IMR-90 (cell line): ENCODE measurements at regions not wholly inside any gene's neighbourhood (a gene's known extent, or its start where the extent isn't known, plus 50 kb on each side); places are given as distances from the start of the nearest gene placed in this dataset.
A peak's percentile ranks its signal among the peaks of the same experiment; 100 is the strongest.

ENCODE experiments used
- ATAC-seq: fragments of 200-7000 bp; cut with Tn5 transposase; 2 replicates; pipeline ENCODE4 v1.9.1; 2020; ENCODE audit warnings: low read depth, mild to moderate bottlenecking, moderate library complexity
- BruUV-seq: library from RNA; stranded (reverse); fragments of 400-500 nt; replicated peaks from 2 replicates; lab custom pipeline; 2021; lab: Mats Ljungman, UMichigan
- CTCF ChIA-PET: fragments of 300-600 bp; formaldehyde crosslinking; extraction: SDS; loops from one replicate; lab custom pipeline; 2021; ENCODE audit warnings: antibody characterized with exemption; lab: Yijun Ruan, JAX
- POLR2A ChIA-PET: fragments of 300-600 bp; sonication (Branson Sonifier 250); formaldehyde crosslinking; loops from one replicate; lab custom pipeline; 2022; ENCODE audit warnings: antibody characterized with exemption; ENCODE audit not compliant: unreplicated experiment; lab: Charles Lee
- DNase-seq: peaks from one replicate; pipeline ENCODE4 v3.0.0; 2013
- H2AFZ ChIP-seq: replicated peaks from 2 replicates; pipeline ENCODE3; 2013; ENCODE audit warnings: low read length, mild to moderate bottlenecking; ENCODE audit not compliant: poor library complexity
- H2AK5ac ChIP-seq: 2 replicates; pipeline ENCODE4 v1.6.1; 2013; ENCODE audit warnings: low read depth, low read length, inconsistent platforms
- H2AK9ac ChIP-seq: replicated peaks from 2 replicates; pipeline ENCODE3; 2013; ENCODE audit warnings: mild to moderate bottlenecking, low read depth, low read length, moderate library complexity; ENCODE audit not compliant: poor library complexity
- H2BK120ac ChIP-seq: 2 replicates; pipeline ENCODE4 v1.6.1; 2013; ENCODE audit warnings: low read depth, low read length, inconsistent platforms
- H2BK15ac ChIP-seq: 3 replicates; pipeline ENCODE4 v1.6.1; 2013; ENCODE audit warnings: low read depth, low read length, inconsistent platforms
- H2BK20ac ChIP-seq: 2 replicates; pipeline ENCODE4 v1.6.1; 2013; ENCODE audit warnings: low read depth, mild to moderate bottlenecking, inconsistent platforms, low read length, moderate library complexity
- H2BK5ac ChIP-seq: 2 replicates; pipeline ENCODE4 v1.6.1; 2013; ENCODE audit warnings: mild to moderate bottlenecking, low read depth, low read length, inconsistent platforms; ENCODE audit not compliant: poor library complexity, severe bottlenecking
- H3K14ac ChIP-seq: replicated peaks from 2 replicates; pipeline ENCODE4 v1.6.1; 2013; ENCODE audit warnings: low read depth, low read length, inconsistent platforms
- H3K18ac ChIP-seq: 2 replicates; pipeline ENCODE4 v1.6.1; 2013; ENCODE audit warnings: low read depth, low read length, control low read depth
- H3K23ac ChIP-seq: 2 replicates; pipeline ENCODE4 v1.6.1; 2013; ENCODE audit warnings: low read depth, low read length, inconsistent platforms
- H3K27ac ChIP-seq: 2 replicates; pipeline ENCODE4 v1.5.1; 2013; ENCODE audit warnings: mild to moderate bottlenecking, control low read depth, low read length; ENCODE audit not compliant: insufficient read depth
- H3K27me3 ChIP-seq: 2 replicates; pipeline ENCODE4 v1.6.1; 2013; ENCODE audit warnings: low read length; ENCODE audit not compliant: control insufficient read depth, insufficient read depth
- H3K36me3 ChIP-seq: 2 replicates; pipeline ENCODE4 v1.6.1; 2013; ENCODE audit warnings: low read length, mixed read lengths; ENCODE audit not compliant: control insufficient read depth, insufficient read depth
- H3K4ac ChIP-seq: 2 replicates; pipeline ENCODE4 v1.6.1; 2013; ENCODE audit warnings: low read depth, low read length, inconsistent platforms
- H3K4me1 ChIP-seq: 2 replicates; pipeline ENCODE4 v1.6.1; 2013; ENCODE audit warnings: low read length, mixed read lengths; ENCODE audit not compliant: control insufficient read depth, insufficient read depth
- H3K4me2 ChIP-seq: 2 replicates; pipeline ENCODE4 v1.6.1; 2013; ENCODE audit warnings: low read depth, mild to moderate bottlenecking, control low read depth, low read length, moderate library complexity
- H3K4me3 ChIP-seq: 2 replicates; pipeline ENCODE4 v1.5.1; 2013; ENCODE audit warnings: low read depth, mild to moderate bottlenecking, control low read depth, low read length, moderate library complexity; ENCODE audit not compliant: insufficient read depth
- H3K56ac ChIP-seq: 2 replicates; pipeline ENCODE4 v1.6.1; 2013; ENCODE audit warnings: low read length, inconsistent platforms; ENCODE audit not compliant: insufficient read depth; ENCODE audit errors: extremely low read depth
- H3K79me1 ChIP-seq, 2 experiments: 2 replicates each; pipeline ENCODE4 v1.6.1; 2013; ENCODE audit warnings: low read length in 2 of 2, inconsistent platforms in 1 of 2, low read depth in 1 of 2
- H3K9ac ChIP-seq: 2 replicates; pipeline ENCODE4 v1.6.1; 2013; ENCODE audit warnings: low read depth, low read length, control low read depth
- H3K9me1 ChIP-seq: 2 replicates; pipeline ENCODE4 v1.6.1; 2013; ENCODE audit warnings: low read length, inconsistent platforms; ENCODE audit not compliant: insufficient read depth
- H3K9me3 ChIP-seq: 2 replicates; pipeline ENCODE4 v1.6.1; 2013; ENCODE audit warnings: low read length; ENCODE audit not compliant: control insufficient read depth, insufficient read depth
- H4K20me1 ChIP-seq: 2 replicates; pipeline ENCODE4 v1.6.1; 2013; ENCODE audit warnings: low read length, inconsistent platforms; ENCODE audit not compliant: insufficient read depth
- H4K5ac ChIP-seq: 2 replicates; pipeline ENCODE4 v1.6.1; 2013; ENCODE audit warnings: mild to moderate bottlenecking, low read depth, low read length, control low read depth
- H4K8ac ChIP-seq, 2 experiments: 2 replicates each; pipeline ENCODE4 v1.6.1; 2013; ENCODE audit warnings: low read depth in 2 of 2, low read length in 2 of 2, control low read depth in 1 of 2, inconsistent platforms in 1 of 2
- H4K91ac ChIP-seq: 2 replicates; pipeline ENCODE4 v1.6.1; 2013; ENCODE audit warnings: low read depth, low read length, inconsistent platforms; ENCODE audit not compliant: insufficient read depth
- MAFK ChIP-seq: IDR thresholded peaks from 2 replicates; pipeline ENCODE4 v1.6.1; 2012; ENCODE audit warnings: low read depth, low read length, improper control_type of control experiment
- RAD21 ChIP-seq: IDR thresholded peaks from 2 replicates; pipeline ENCODE4 v1.6.1; 2012; ENCODE audit warnings: low read length, improper control_type of control experiment
- WGBS, 2 experiments: methylation state at CpG; one replicate each; pipeline versions ENCODE4 v1.1.5 to v1.1.7; 2013; ENCODE audit warnings: missing lambda C conversion rate in 2 of 2; ENCODE audit not compliant: insufficient read length in 1 of 2; ENCODE audit errors: extremely low coverage in 2 of 2; 5-methylcytosine and 5-hydroxymethylcytosine counted together
- dilution Hi-C: fragments of 300-500 bp; cut with HindIII; formaldehyde crosslinking; loops from one replicate; pipeline ENCODE4 v1.14.3; 2018; ENCODE audit warnings: low sequenced_read_pairs; ENCODE audit not compliant: unreplicated experiment
- in situ Hi-C: fragments of 300-500 bp; cut with MboI; formaldehyde crosslinking; loops from 3 replicates; pipeline ENCODE4 v1.14.3; 2019; ENCODE audit warnings: low sequenced_read_pairs, inconsistent platforms, mixed read lengths
- intact Hi-C: fragments of 100-400 bp; cut with micrococcal nuclease; formaldehyde crosslinking; loops from 2 replicates; pipeline ENCODE4 v1.10.0; 2022

GRCh38 chr13:69551193-69551592 is 556.4 kb upstream of the ATXN8OS start:
- ATAC-seq (no peak), DNase-seq (no peak)
- no peak overlapping the region for H4K91ac ChIP-seq
- intact Hi-C loops (no loop called here), dilution Hi-C loops (no loop called here), in situ Hi-C loops (no loop called here)
- H2AFZ ChIP-seq = no peak overlapping the region
- no peaks in the 10 kb centered on the region for H3K36me3 ChIP-seq
- H3K14ac ChIP-seq = no peak overlapping the region
- ChIA-PET CTCF (no interaction called here), POLR2A (no interaction called here)
- no peak overlapping the region for H2AK5ac ChIP-seq
- H3K9me3 ChIP-seq = peaks cover 10% of the 10 kb centered on the region
- H4K8ac ChIP-seq = no peak overlapping the region
- H3K27me3 ChIP-seq = no peaks in the 10 kb centered on the region
- H4K5ac ChIP-seq = no peak overlapping the region
- no peak overlapping the region for H3K4me3 ChIP-seq
- H3K4ac ChIP-seq = no peak overlapping the region
- WGBS, 2 experiments = no CpG with 5 or more reads among the region's 2 CpGs
- no peaks in the 10 kb centered on the region for H4K20me1 ChIP-seq
- H3K56ac ChIP-seq = no peak overlapping the region
- H3K4me1 ChIP-seq = no peaks in the 10 kb centered on the region
- no peak overlapping the region for H3K18ac ChIP-seq
- no peak overlapping the region for H3K9ac ChIP-seq
- TF ChIP-seq MAFK = peak; percentile 58
- no peak for TF ChIP-seq RAD21
- no peak overlapping the region for H3K23ac ChIP-seq
- no peak overlapping the region for H2BK20ac ChIP-seq
- no peak overlapping the region for H3K27ac ChIP-seq
- no peaks in the 10 kb centered on the region for H3K9me1 ChIP-seq
- no peak overlapping the region for H2BK5ac ChIP-seq
- H2BK120ac ChIP-seq = no peak overlapping the region
- H3K79me1 ChIP-seq = no peaks in the 10 kb centered on the region
- no peak overlapping the region for H2BK15ac ChIP-seq
- no peak overlapping the region for H3K4me2 ChIP-seq
- no peak overlapping the region for H2AK9ac ChIP-seq
- BruUV-seq = no TSS peak
